ENCODE measurements at regions not wholly inside any gene's neighbourhood (a gene's known extent, or its start where the extent isn't known, plus 50 kb on each side); places are given as distances from the start of the nearest gene placed in this dataset.

- H3K4me1 ChIP-seq: no peaks in the 10 kb centered on the region
- H3K27ac ChIP-seq: no peak overlapping the region
- TF ChIP-seq, protein P1, sequence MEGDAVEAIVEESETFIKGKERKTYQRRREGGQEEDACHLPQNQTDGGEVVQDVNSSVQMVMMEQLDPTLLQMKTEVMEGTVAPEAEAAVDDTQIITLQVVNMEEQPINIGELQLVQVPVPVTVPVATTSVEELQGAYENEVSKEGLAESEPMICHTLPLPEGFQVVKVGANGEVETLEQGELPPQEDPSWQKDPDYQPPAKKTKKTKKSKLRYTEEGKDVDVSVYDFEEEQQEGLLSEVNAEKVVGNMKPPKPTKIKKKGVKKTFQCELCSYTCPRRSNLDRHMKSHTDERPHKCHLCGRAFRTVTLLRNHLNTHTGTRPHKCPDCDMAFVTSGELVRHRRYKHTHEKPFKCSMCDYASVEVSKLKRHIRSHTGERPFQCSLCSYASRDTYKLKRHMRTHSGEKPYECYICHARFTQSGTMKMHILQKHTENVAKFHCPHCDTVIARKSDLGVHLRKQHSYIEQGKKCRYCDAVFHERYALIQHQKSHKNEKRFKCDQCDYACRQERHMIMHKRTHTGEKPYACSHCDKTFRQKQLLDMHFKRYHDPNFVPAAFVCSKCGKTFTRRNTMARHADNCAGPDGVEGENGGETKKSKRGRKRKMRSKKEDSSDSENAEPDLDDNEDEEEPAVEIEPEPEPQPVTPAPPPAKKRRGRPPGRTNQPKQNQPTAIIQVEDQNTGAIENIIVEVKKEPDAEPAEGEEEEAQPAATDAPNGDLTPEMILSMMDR (IDR thresholded peaks at IDR 0.05): no peak
- no peak overlapping the region for H2AFZ ChIP-seq
- H3K4me2 ChIP-seq (ENCODE audit: low read length): no peak overlapping the region
- H3K9ac ChIP-seq: no peak overlapping the region
- no peaks in the 10 kb centered on the region for H3K9me3 ChIP-seq (ENCODE audit: control insufficient read depth, low read length)
- no peaks in the 10 kb centered on the region for H3K79me2 ChIP-seq
- H3K27me3 ChIP-seq (ENCODE audit: control insufficient read depth, insufficient read depth, low read length): no peaks in the 10 kb centered on the region
- H3K4me3 ChIP-seq (ENCODE audit: low read depth, low read length): no peak overlapping the region
- no peaks in the 10 kb centered on the region for H3K36me3 ChIP-seq (ENCODE audit: control insufficient read depth, insufficient read depth, low read length)
Measured at GRCh38 chr21:19034560-19034959, 631.0 kb upstream of the TMPRSS15 start.

GRCh38 chr21:19045876-19046275, 642.3 kb upstream of the TMPRSS15 start:
- no peaks in the 10 kb centered on the region for H3K9me3 ChIP-seq (ENCODE audit: control insufficient read depth, low read length)
- H3K36me3 ChIP-seq (ENCODE audit: control insufficient read depth, insufficient read depth, low read length): no peaks in the 10 kb centered on the region
- no peaks in the 10 kb centered on the region for H3K79me2 ChIP-seq
- no peak overlapping the region for H3K4me2 ChIP-seq (ENCODE audit: low read length)
- H3K9ac ChIP-seq: no peak overlapping the region
- no peak overlapping the region for H3K4me3 ChIP-seq (ENCODE audit: low read depth, low read length)
- no peaks in the 10 kb centered on the region for H3K27me3 ChIP-seq (ENCODE audit: control insufficient read depth, insufficient read depth, low read length)
- no peaks in the 10 kb centered on the region for H3K4me1 ChIP-seq
- TF ChIP-seq, protein P1 (IDR thresholded peaks at IDR 0.05): no peak
- no peak overlapping the region for H3K27ac ChIP-seq
- H2AFZ ChIP-seq: no peak overlapping the region

- Histone ChIP-seq H3K36me3 (ENCODE audit: control insufficient read depth, insufficient read depth, low read length) (no peaks in the 10 kb centered on the region), H3K9ac (no peak overlapping the region), H3K27ac (no peak overlapping the region), H3K27me3 (ENCODE audit: control insufficient read depth, insufficient read depth, low read length) (no peaks in the 10 kb centered on the region), H3K4me1 (no peaks in the 10 kb centered on the region), H2AFZ (no peak overlapping the region), H3K4me2 (ENCODE audit: low read length) (no peak overlapping the region), H3K9me3 (ENCODE audit: control insufficient read depth, low read length) (no peaks in the 10 kb centered on the region), H3K4me3 (ENCODE audit: low read depth, low read length) (no peak overlapping the region), H3K79me2 (no peaks in the 10 kb centered on the region)
- TF ChIP-seq, protein P1 (IDR thresholded peaks at IDR 0.05): no peak
Measured at GRCh38 chr21:19048098-19048672, 644.6 kb upstream of the TMPRSS15 start.

GRCh38 chr21:19049567-19049966, 646.0 kb upstream of the TMPRSS15 start:
- TF ChIP-seq, protein P1 (IDR thresholded peaks at IDR 0.05): no peak
- Histone ChIP-seq H2AFZ (no peak overlapping the region), H3K9ac (no peak overlapping the region), H3K36me3 (ENCODE audit: control insufficient read depth, insufficient read depth, low read length) (no peaks in the 10 kb centered on the region), H3K4me1 (no peaks in the 10 kb centered on the region), H3K4me3 (ENCODE audit: low read depth, low read length) (no peak overlapping the region), H3K27me3 (ENCODE audit: control insufficient read depth, insufficient read depth, low read length) (no peaks in the 10 kb centered on the region), H3K9me3 (ENCODE audit: control insufficient read depth, low read length) (no peaks in the 10 kb centered on the region), H3K27ac (no peak overlapping the region), H3K4me2 (ENCODE audit: low read length) (no peak overlapping the region), H3K79me2 (no peaks in the 10 kb centered on the region)

GRCh38 chr21:19065164-19065563, 661.6 kb upstream of the TMPRSS15 start:
- H3K27me3 ChIP-seq (ENCODE audit: control insufficient read depth, insufficient read depth, low read length): no peaks in the 10 kb centered on the region
- no peak overlapping the region for H3K27ac ChIP-seq
- H3K9ac ChIP-seq: no peak overlapping the region
- H3K4me1 ChIP-seq: no peaks in the 10 kb centered on the region
- no peak overlapping the region for H3K4me3 ChIP-seq (ENCODE audit: low read depth, low read length)
- H3K79me2 ChIP-seq: no peaks in the 10 kb centered on the region
- H3K4me2 ChIP-seq (ENCODE audit: low read length): no peak overlapping the region
- TF ChIP-seq, protein P1 (IDR thresholded peaks at IDR 0.05): no peak
- no peaks in the 10 kb centered on the region for H3K36me3 ChIP-seq (ENCODE audit: control insufficient read depth, insufficient read depth, low read length)
- H2AFZ ChIP-seq: no peak overlapping the region
- H3K9me3 ChIP-seq (ENCODE audit: control insufficient read depth, low read length): no peaks in the 10 kb centered on the region
